ENCODE measurements at regions not wholly inside any gene's neighbourhood (a gene's known extent, or its start where the extent isn't known, plus 50 kb on each side); places are given as distances from the start of the nearest gene placed in this dataset.

DNA sequence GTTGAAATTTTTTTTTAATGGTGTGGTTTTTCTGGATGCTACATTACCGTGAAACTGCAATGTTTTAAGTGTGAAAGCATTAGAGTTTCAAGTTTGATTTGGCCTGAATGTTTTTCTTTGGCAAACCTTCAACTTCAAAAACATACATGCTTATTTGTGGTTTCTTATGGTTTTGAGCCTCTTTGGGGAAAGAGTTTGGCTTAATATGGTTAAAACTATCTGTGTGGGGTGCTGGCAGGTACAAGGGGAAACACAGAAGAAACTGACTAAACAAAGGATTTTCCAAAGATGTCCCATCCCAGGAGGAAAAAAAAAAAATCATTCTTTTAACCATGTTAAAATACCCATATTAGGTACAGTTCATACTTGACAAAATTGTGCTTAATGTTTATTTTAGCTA is 121.1 kb downstream of the HGF start:
- TF ChIP-seq, protein P1, sequence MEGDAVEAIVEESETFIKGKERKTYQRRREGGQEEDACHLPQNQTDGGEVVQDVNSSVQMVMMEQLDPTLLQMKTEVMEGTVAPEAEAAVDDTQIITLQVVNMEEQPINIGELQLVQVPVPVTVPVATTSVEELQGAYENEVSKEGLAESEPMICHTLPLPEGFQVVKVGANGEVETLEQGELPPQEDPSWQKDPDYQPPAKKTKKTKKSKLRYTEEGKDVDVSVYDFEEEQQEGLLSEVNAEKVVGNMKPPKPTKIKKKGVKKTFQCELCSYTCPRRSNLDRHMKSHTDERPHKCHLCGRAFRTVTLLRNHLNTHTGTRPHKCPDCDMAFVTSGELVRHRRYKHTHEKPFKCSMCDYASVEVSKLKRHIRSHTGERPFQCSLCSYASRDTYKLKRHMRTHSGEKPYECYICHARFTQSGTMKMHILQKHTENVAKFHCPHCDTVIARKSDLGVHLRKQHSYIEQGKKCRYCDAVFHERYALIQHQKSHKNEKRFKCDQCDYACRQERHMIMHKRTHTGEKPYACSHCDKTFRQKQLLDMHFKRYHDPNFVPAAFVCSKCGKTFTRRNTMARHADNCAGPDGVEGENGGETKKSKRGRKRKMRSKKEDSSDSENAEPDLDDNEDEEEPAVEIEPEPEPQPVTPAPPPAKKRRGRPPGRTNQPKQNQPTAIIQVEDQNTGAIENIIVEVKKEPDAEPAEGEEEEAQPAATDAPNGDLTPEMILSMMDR (IDR thresholded peaks at IDR 0.05; ENCODE audit: insufficient read depth, low read length, poor library complexity, severe bottlenecking), result no peak
- no peak overlapping the region for H3K4me3 ChIP-seq (replicated peaks; ENCODE audit: low read depth, low read length)
- no peaks in the 10 kb centered on the region for H3K36me3 ChIP-seq (ENCODE audit: control insufficient read depth, insufficient read depth, low read length)
- H3K27me3 ChIP-seq (replicated peaks; ENCODE audit: control insufficient read depth, insufficient read depth, low read length), result no peaks in the 10 kb centered on the region
- DNase-seq (ENCODE audit: extremely low read depth, insufficient read length), result no peak

DNA sequence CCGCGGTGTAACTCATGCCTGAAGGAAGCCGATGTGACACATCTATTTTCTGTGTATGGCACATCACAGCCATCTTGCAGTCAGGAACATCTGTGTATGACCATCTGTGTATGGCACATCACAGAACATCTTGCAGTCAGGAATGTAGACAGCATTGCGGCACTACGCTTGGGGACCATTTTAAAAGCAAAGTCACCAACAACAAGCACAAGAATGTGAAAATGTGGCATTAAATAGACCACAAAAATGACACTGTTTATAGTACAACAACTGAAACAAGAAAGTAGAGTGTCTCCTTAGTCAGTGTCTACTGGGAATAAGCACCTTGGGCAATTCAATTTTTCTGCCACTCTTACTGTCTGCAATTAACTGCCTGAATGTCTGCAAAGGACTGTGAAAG is 124.4 kb downstream of the HGF start:
- TF ChIP-seq, protein P1 (IDR thresholded peaks at IDR 0.05; ENCODE audit: insufficient read depth, low read length, poor library complexity, severe bottlenecking), result no peak
- DNase-seq (ENCODE audit: extremely low read depth, insufficient read length), result no peak
- H3K4me3 ChIP-seq (replicated peaks; ENCODE audit: low read depth, low read length), result no peak overlapping the region
- H3K27me3 ChIP-seq (replicated peaks; ENCODE audit: control insufficient read depth, insufficient read depth, low read length), result no peaks in the 10 kb centered on the region
- no peaks in the 10 kb centered on the region for H3K36me3 ChIP-seq (ENCODE audit: control insufficient read depth, insufficient read depth, low read length)

- no peak overlapping the region for H3K4me3 ChIP-seq (replicated peaks; ENCODE audit: low read depth, low read length)
- H3K36me3 ChIP-seq (ENCODE audit: control insufficient read depth, insufficient read depth, low read length), result no peaks in the 10 kb centered on the region
- no peak for DNase-seq (ENCODE audit: extremely low read depth, insufficient read length)
- no peaks in the 10 kb centered on the region for H3K27me3 ChIP-seq (replicated peaks; ENCODE audit: control insufficient read depth, insufficient read depth, low read length)
- TF ChIP-seq, protein P1 (IDR thresholded peaks at IDR 0.05; ENCODE audit: insufficient read depth, low read length, poor library complexity, severe bottlenecking), result no peak
Observed at GRCh38 chr7:81641873-81642272, 128.0 kb downstream of the HGF start.

DNA sequence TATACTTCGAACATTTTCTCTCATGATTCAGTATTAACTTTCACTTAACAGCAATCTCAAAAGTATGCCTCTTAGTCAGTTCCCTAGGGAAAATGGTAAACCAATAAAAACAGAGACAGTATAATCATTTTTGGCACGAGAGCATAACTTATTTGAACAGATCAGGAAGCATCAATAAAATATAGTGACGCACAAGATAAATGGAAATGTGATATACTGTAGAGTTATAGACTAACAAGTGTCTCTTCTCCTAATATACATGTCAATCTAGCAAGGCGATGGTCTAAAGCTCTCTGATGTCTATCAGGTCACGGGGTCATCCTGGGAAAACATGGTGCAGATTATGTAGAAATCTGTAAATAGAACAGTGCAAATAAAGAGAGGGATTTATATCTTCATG is 131.6 kb downstream of the HGF start:
- TF ChIP-seq, protein P1 (IDR thresholded peaks at IDR 0.05; ENCODE audit: insufficient read depth, low read length, poor library complexity, severe bottlenecking), result no peak
- no peaks in the 10 kb centered on the region for H3K27me3 ChIP-seq (replicated peaks; ENCODE audit: control insufficient read depth, insufficient read depth, low read length)
- H3K4me3 ChIP-seq (replicated peaks; ENCODE audit: low read depth, low read length), result no peak overlapping the region
- H3K36me3 ChIP-seq (ENCODE audit: control insufficient read depth, insufficient read depth, low read length), result no peaks in the 10 kb centered on the region
- DNase-seq (ENCODE audit: extremely low read depth, insufficient read length), result no peak

DNA sequence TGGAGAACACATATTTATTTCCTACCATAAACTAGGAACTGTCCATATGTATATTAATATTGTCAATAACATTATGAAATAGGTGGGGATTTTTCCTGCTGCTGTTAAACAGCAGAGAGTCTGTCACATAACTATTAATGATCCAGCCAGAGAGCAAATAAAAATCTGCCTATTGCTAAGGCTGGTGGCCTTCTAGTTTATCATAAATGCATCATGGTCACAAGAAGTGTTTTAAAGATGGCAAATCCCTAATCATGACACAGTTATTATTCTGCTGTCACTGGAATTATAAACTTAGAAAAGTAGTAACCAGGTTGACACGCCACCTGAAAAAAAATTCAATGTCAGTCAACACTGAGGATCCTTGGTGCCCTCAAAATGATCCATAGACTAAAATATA is 132.3 kb downstream of the HGF start:
- TF ChIP-seq, protein P1 (IDR thresholded peaks at IDR 0.05; ENCODE audit: insufficient read depth, low read length, poor library complexity, severe bottlenecking), result no peak
- H3K4me3 ChIP-seq (replicated peaks; ENCODE audit: low read depth, low read length), result no peak overlapping the region
- H3K27me3 ChIP-seq (replicated peaks; ENCODE audit: control insufficient read depth, insufficient read depth, low read length), result no peaks in the 10 kb centered on the region
- H3K36me3 ChIP-seq (ENCODE audit: control insufficient read depth, insufficient read depth, low read length), result no peaks in the 10 kb centered on the region
- no peak for DNase-seq (ENCODE audit: extremely low read depth, insufficient read length)

DNA sequence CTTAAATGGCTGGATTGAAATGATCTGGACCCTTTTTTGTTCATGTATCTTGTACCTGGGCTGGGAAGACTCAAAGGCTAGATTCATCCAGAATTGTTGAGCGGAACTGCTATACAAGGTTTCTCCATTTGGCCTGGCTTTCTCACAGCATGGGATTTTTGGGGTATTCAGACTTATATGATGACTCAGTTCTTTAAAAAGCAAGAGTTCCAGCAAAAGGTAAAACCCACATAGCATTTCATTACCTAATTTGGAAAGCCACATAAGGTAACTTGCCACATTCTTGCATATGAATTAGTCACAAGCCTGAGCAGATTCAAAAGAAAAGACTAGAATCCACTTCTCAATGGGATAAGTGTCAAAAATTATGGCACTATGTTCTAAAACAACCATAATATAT is 137.4 kb downstream of the HGF start:
- no peak for DNase-seq (ENCODE audit: extremely low read depth, insufficient read length)
- Histone ChIP-seq H3K36me3 (ENCODE audit: control insufficient read depth, insufficient read depth, low read length) (no peaks in the 10 kb centered on the region), H3K4me3 (replicated peaks; ENCODE audit: low read depth, low read length) (no peak overlapping the region), H3K27me3 (replicated peaks; ENCODE audit: control insufficient read depth, insufficient read depth, low read length) (no peaks in the 10 kb centered on the region)
- TF ChIP-seq, protein P1 (IDR thresholded peaks at IDR 0.05; ENCODE audit: insufficient read depth, low read length, poor library complexity, severe bottlenecking), result no peak

Data from GM06990 (cell line).